A673 (cell line): ENCODE measurements at regions not wholly inside any gene's neighbourhood (a gene's known extent, or its start where the extent isn't known, plus 50 kb on each side); places are given as distances from the start of the nearest gene placed in this dataset.

ENCODE experiments used
- EZH2 ChIP-seq: fragments of 200-600 bp; sonication (generic); IDR thresholded peaks from 2 replicates; pipeline ENCODE4 v1.6.1; 2017; ENCODE audit warnings: borderline replicate concordance, low read depth, mild to moderate bottlenecking, mixed read lengths, antibody characterized with exemption, low read length; ENCODE audit not compliant: poor library complexity, severe bottlenecking
- TF ChIP-seq, protein P1 (sequence below): fragments of 300-800, 200-600 bp; sonication (generic); conservative IDR thresholded peaks from 2 replicates; pipeline ENCODE4 v1.5.1; 2017; ENCODE audit warnings: low read depth, mild to moderate bottlenecking, antibody characterized with exemption, low read length, moderate library complexity, mixed read lengths

DNA sequence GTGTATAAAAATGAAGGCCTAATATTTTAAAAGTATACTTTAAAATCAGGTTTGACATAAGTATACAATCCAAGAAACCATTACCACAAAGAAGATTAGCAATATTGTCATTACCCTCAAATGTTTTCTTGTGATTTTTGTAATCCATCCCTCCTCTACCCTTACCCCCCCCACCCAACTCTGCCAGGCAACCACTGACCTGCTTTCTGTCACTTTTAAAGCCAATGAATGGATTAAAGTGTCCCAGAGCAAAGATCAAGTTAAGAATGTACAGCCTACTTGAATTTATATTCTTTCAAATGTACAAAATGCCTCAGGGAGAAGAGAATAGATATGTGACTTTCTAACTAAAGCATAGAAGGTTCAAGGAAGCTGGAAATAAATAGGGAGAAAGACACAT is 1038.8 kb upstream of the GBE1 start:
- TF ChIP-seq, protein P1, sequence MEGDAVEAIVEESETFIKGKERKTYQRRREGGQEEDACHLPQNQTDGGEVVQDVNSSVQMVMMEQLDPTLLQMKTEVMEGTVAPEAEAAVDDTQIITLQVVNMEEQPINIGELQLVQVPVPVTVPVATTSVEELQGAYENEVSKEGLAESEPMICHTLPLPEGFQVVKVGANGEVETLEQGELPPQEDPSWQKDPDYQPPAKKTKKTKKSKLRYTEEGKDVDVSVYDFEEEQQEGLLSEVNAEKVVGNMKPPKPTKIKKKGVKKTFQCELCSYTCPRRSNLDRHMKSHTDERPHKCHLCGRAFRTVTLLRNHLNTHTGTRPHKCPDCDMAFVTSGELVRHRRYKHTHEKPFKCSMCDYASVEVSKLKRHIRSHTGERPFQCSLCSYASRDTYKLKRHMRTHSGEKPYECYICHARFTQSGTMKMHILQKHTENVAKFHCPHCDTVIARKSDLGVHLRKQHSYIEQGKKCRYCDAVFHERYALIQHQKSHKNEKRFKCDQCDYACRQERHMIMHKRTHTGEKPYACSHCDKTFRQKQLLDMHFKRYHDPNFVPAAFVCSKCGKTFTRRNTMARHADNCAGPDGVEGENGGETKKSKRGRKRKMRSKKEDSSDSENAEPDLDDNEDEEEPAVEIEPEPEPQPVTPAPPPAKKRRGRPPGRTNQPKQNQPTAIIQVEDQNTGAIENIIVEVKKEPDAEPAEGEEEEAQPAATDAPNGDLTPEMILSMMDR: no peak
- no peak for TF ChIP-seq EZH2
